ENCODE measurements at regions not wholly inside any gene's neighbourhood (a gene's known extent, or its start where the extent isn't known, plus 50 kb on each side); places are given as distances from the start of the nearest gene placed in this dataset.
"Not testable (repeated sequence)": the region's sequence is repeated elsewhere in the genome, so short reads cannot be mapped to it uniquely, and the experiment has no call there.

DNA sequence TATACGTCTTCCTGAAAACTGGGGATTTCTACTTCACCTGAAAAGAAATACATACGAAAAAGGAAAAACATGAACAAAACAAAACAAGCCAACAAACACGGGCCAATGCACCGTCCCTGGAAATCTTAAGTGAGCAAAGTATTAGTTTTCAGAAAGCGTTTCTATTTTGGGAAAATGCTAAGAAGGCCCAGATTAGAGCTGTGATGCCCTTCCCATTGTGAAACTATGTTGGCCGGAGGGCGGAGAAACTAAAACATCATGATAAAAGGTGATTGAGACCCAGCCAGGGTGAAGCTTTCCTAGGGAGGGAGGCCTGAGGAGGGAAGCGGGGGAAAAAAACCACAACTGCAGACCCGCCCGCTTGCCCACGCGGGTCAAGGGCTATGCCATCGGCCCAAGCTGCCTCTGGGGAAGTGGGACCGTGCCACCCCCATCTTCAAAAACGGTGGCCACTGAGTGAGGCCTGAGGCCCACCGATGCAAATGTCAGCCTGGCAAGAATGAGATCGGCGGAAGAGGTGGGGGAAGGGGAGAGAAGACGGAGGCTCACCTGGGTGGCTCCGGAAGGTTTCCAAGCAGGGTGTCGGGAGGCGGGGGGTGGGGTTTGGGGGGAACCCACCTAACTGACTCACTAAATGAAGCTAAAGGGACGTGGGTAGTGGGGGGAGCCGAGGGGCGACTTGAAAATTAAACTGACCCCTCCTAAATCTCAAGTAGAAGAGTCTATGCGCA, 757.6 kb upstream of the DEFB115 start:
- TF ChIP-seq, protein P1, sequence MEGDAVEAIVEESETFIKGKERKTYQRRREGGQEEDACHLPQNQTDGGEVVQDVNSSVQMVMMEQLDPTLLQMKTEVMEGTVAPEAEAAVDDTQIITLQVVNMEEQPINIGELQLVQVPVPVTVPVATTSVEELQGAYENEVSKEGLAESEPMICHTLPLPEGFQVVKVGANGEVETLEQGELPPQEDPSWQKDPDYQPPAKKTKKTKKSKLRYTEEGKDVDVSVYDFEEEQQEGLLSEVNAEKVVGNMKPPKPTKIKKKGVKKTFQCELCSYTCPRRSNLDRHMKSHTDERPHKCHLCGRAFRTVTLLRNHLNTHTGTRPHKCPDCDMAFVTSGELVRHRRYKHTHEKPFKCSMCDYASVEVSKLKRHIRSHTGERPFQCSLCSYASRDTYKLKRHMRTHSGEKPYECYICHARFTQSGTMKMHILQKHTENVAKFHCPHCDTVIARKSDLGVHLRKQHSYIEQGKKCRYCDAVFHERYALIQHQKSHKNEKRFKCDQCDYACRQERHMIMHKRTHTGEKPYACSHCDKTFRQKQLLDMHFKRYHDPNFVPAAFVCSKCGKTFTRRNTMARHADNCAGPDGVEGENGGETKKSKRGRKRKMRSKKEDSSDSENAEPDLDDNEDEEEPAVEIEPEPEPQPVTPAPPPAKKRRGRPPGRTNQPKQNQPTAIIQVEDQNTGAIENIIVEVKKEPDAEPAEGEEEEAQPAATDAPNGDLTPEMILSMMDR (IDR thresholded peaks at IDR 0.05) = not testable (repeated sequence)
- TF ChIP-seq POLR2AphosphoS5 (IDR thresholded peaks at IDR 0.05) = not testable (repeated sequence)
